ENCODE measurements at regions not wholly inside any gene's neighbourhood (a gene's known extent, or its start where the extent isn't known, plus 50 kb on each side); places are given as distances from the start of the nearest gene placed in this dataset.

- Mint-ChIP-seq H3K27ac (no peak overlapping the region), H3K4me1 (peaks cover 13% of the 10 kb centered on the region), H3K27me3 (ENCODE audit: low read depth) (peaks cover 94% of the 10 kb centered on the region), H3K9me3 (no peaks in the 10 kb centered on the region), H3K4me3 (no peak overlapping the region), H3K36me3 (ENCODE audit: low read depth) (no peaks in the 10 kb centered on the region)
- TF ChIP-seq, protein P1, sequence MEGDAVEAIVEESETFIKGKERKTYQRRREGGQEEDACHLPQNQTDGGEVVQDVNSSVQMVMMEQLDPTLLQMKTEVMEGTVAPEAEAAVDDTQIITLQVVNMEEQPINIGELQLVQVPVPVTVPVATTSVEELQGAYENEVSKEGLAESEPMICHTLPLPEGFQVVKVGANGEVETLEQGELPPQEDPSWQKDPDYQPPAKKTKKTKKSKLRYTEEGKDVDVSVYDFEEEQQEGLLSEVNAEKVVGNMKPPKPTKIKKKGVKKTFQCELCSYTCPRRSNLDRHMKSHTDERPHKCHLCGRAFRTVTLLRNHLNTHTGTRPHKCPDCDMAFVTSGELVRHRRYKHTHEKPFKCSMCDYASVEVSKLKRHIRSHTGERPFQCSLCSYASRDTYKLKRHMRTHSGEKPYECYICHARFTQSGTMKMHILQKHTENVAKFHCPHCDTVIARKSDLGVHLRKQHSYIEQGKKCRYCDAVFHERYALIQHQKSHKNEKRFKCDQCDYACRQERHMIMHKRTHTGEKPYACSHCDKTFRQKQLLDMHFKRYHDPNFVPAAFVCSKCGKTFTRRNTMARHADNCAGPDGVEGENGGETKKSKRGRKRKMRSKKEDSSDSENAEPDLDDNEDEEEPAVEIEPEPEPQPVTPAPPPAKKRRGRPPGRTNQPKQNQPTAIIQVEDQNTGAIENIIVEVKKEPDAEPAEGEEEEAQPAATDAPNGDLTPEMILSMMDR (IDR thresholded peaks at IDR 0.05; ENCODE audit: unreplicated experiment in 3 of 3), result no peak
Measured at GRCh38 chr13:112204346-112205327, 137.7 kb downstream of the SOX1 start.

DNA sequence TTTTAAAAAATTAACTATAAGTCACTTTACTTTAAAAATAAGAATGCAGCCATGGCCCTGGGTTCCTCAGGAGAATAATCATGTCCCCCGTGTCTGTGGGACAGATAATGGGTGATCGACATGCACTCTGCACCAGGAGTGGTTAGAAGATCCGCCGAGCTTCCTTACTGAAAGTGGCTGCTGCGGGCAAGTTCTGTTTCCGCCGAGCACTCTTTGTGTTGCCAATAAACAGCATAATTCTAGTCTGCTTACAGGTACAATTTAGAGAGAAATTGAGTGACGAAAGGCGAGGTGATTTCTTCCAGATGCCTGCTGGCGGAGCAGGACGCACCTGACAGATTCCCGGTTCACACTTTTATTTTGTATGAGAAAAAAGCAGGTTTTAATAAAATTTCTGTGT lies 139.0 kb downstream of the SOX1 start:
- TF ChIP-seq, protein P1 (IDR thresholded peaks at IDR 0.05; ENCODE audit: unreplicated experiment in 3 of 3), result no peak

DNA sequence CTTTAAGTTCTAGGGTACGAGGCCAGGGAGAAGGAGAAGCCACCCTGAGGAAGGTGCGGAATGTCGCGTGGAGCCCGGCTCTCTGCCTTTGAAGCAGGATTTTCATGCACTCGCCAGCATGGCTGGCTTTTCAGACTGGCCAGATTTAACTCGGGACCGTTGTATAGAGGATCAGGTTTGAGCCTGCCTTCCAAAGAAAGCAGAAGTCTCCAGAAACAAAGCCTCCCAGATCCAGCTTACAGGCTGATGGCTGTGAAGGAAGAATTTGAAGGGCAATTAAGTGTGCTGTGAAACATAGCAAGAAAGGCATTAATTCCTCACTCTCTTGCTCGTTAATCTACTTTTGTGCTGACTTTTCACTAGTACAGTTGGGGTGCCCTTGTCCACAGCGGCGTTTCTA lies 140.2 kb downstream of the SOX1 start:
- Mint-ChIP-seq H3K9me3 (no peaks in the 10 kb centered on the region), H3K4me3 (no peak overlapping the region), H3K27me3 (ENCODE audit: low read depth) (peaks cover 91% of the 10 kb centered on the region), H3K4me1 (peaks cover 13% of the 10 kb centered on the region), H3K36me3 (ENCODE audit: low read depth) (no peaks in the 10 kb centered on the region), H3K27ac (no peak overlapping the region)
- TF ChIP-seq, protein P1 (IDR thresholded peaks at IDR 0.05; ENCODE audit: unreplicated experiment in 3 of 3), result no peak

More for the DNA sequence above, 139.0 kb downstream of the SOX1 start:
- Mint-ChIP-seq H3K4me3 (no peak overlapping the region), H3K27me3 (ENCODE audit: low read depth) (peaks cover 91% of the 10 kb centered on the region), H3K36me3 (ENCODE audit: low read depth) (no peaks in the 10 kb centered on the region), H3K4me1 (peaks cover 13% of the 10 kb centered on the region), H3K27ac (no peak overlapping the region), H3K9me3 (no peaks in the 10 kb centered on the region)

- Mint-ChIP-seq H3K4me3 (no peak overlapping the region), H3K27ac (no peak overlapping the region), H3K27me3 (ENCODE audit: low read depth) (peaks cover 87% of the 10 kb centered on the region)
Measured at GRCh38 chr13:112208656-112209055, 141.7 kb downstream of the SOX1 start.

DNA sequence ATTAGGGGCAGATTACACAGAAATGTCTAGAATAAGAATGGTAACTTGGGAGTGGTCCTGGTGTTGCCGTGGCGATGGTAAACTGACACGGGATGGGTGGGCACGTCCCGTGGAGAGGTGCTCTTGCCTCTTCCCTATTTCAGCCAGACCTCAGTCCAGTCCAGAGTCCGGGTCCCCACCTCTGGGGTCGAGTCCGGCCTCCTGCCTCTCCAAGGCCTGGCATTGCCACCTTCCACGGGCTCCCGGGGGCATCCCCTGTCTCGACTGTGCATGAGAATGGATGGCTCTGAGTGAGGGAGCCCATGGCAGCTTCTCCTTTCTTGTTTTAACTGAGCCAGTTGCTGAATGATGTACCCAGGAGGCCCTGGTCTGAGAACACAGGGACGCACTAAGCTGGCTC lies 142.3 kb downstream of the SOX1 start:
- Mint-ChIP-seq H3K9me3 (no peaks in the 10 kb centered on the region), H3K4me1 (peaks cover 12% of the 10 kb centered on the region), H3K27ac (no peak overlapping the region), H3K4me3 (no peak overlapping the region), H3K27me3 (ENCODE audit: low read depth) (peaks cover 87% of the 10 kb centered on the region), H3K36me3 (ENCODE audit: low read depth) (no peaks in the 10 kb centered on the region)
- TF ChIP-seq, protein P1 (IDR thresholded peaks at IDR 0.05; ENCODE audit: unreplicated experiment in 3 of 3), result no peak

More at GRCh38 chr13:112208656-112209055, 141.7 kb downstream of the SOX1 start:
- Mint-ChIP-seq H3K4me1 (peaks cover 13% of the 10 kb centered on the region), H3K9me3 (no peaks in the 10 kb centered on the region), H3K36me3 (ENCODE audit: low read depth) (no peaks in the 10 kb centered on the region)
- TF ChIP-seq, protein P1 (IDR thresholded peaks at IDR 0.05; ENCODE audit: unreplicated experiment in 3 of 3), result no peak

Data from nephron (organoid).